PC-9 (cell line): ENCODE measurements at regions not wholly inside any gene's neighbourhood (a gene's known extent, or its start where the extent isn't known, plus 50 kb on each side); places are given as distances from the start of the nearest gene placed in this dataset.
"Not testable (repeated sequence)": the region's sequence is repeated elsewhere in the genome, so short reads cannot be mapped to it uniquely, and the experiment has no call there.

ENCODE experiments used
- EZH2 ChIP-seq: fragments of 200-600 bp; sonication (generic); IDR thresholded peaks from 2 replicates; pipeline ENCODE4 v1.8.0; 2017; ENCODE audit warnings: antibody characterized with exemption, low read depth
- TF ChIP-seq, protein P1 (sequence below): fragments of 200-600 bp; sonication (generic); conservative IDR thresholded peaks from 2 replicates; pipeline ENCODE4 v1.6.1; 2017; ENCODE audit warnings: mixed run types, antibody characterized with exemption, mild to moderate bottlenecking, moderate library complexity

GRCh38 chr2:111376272-111376970, 255.7 kb downstream of the BCL2L11 start:
- TF ChIP-seq, protein P1, sequence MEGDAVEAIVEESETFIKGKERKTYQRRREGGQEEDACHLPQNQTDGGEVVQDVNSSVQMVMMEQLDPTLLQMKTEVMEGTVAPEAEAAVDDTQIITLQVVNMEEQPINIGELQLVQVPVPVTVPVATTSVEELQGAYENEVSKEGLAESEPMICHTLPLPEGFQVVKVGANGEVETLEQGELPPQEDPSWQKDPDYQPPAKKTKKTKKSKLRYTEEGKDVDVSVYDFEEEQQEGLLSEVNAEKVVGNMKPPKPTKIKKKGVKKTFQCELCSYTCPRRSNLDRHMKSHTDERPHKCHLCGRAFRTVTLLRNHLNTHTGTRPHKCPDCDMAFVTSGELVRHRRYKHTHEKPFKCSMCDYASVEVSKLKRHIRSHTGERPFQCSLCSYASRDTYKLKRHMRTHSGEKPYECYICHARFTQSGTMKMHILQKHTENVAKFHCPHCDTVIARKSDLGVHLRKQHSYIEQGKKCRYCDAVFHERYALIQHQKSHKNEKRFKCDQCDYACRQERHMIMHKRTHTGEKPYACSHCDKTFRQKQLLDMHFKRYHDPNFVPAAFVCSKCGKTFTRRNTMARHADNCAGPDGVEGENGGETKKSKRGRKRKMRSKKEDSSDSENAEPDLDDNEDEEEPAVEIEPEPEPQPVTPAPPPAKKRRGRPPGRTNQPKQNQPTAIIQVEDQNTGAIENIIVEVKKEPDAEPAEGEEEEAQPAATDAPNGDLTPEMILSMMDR: not testable (repeated sequence)
- not testable (repeated sequence) for TF ChIP-seq EZH2
